ENCODE measurements at regions not wholly inside any gene's neighbourhood (a gene's known extent, or its start where the extent isn't known, plus 50 kb on each side); places are given as distances from the start of the nearest gene placed in this dataset.
"Not testable (repeated sequence)": the region's sequence is repeated elsewhere in the genome, so short reads cannot be mapped to it uniquely, and the experiment has no call there.

DNA sequence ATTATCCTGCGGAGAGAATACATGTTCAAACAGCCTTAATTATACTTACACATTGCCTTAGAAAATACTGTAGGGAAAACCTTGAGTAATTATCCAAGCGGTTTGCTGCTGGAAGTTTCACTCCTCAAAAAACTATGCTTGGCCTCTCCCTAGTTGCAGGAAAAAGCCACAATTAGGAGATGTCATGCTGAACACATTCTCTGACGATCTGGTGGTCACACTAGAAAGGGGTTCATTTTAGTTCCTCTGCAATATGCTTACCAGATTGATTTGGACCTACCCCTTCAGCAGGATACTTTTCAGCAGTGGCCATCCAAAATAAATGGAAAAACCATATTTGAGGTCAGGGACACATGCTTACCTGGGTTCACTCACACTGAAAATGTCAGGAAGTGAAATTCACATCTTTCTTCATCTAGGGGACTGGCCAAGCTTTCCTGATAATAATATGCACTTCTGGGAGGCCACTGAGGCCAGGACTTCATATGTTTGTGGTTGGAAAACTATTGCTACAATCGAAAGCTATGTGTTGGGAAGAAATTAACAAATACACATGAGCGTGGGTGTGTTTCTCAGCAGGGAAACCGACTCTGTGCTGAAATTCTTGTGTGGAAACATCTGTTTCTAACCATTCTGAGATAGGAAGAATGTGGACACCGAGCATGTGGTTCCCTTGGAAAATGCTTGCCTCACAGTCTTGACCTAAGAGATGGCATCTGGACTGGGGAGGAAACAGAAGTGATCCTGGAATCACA, 68.8 kb downstream of the ATXN3L start:
- H3K4me3 Mint-ChIP-seq = no peak overlapping the region
- H3K27me3 Mint-ChIP-seq = peaks cover 64% of the 10 kb centered on the region
- no peak for DNase-seq
- H3K4me1 Mint-ChIP-seq (ENCODE audit: low read depth) = peaks cover 27% of the 10 kb centered on the region
- H3K36me3 Mint-ChIP-seq (ENCODE audit: low read depth) = no peaks in the 10 kb centered on the region
- H3K27ac Mint-ChIP-seq = no peak overlapping the region
- no peaks in the 10 kb centered on the region for H3K9me3 Mint-ChIP-seq

DNA sequence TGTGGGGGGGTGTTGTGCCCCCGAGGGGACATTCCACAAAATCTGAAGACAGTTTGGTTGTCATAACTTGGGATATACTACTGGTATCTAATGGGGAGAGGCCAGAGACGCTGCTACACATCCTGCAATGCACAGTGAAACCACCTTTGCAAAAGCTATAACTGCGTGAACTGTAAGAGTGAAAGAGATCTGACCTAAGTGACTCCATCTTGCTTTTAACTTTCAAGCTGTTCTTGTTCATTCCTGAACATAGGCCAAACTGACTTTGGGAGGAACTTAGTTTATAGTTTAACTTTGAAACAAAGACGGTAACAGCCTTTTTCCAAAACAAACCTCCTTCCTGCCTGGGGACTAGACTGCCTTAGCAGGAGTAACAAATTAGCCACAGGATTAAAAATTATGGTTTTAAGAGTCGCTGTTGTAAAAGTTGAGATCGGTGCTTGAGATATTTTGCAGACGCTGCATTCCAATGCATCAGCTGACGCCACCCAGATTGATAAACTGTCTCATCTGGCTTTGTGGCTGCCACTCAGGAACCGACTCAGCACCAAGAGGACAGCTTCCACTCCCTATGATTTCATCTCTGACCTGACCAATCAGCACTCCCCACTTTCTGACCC, 70.9 kb downstream of the ATXN3L start:
- H3K27ac Mint-ChIP-seq = no peak overlapping the region
- H3K27me3 Mint-ChIP-seq = peaks cover 62% of the 10 kb centered on the region
- H3K36me3 Mint-ChIP-seq (ENCODE audit: low read depth) = no peaks in the 10 kb centered on the region
- no peak for DNase-seq
- no peak overlapping the region for H3K4me3 Mint-ChIP-seq
- H3K9me3 Mint-ChIP-seq = peaks cover 5% of the 10 kb centered on the region
- peaks cover 14% of the 10 kb centered on the region for H3K4me1 Mint-ChIP-seq (ENCODE audit: low read depth)

DNA sequence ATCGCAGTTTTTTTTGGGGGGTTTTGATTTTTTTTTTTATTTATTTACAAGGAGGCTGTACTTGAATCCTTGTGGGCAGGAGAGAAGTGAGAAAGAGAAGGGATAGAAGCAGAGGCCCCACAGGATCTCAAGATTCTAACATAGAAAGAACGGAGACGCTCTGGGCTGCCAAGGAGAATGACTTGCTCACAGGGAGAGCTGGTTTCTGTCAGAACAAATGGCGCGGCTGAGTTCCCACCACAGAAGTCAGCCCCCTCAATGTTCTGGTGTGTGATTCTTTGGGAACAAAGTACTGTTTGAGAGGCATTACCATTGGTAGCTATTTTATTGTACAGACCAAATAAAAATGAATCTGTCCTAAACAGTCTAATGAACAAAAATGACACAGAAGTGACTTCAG, 80.6 kb downstream of the ATXN3L start:
- Mint-ChIP-seq H3K27me3 (peaks cover 74% of the 10 kb centered on the region), H3K27ac (no peak overlapping the region), H3K4me1 (ENCODE audit: low read depth) (no peaks in the 10 kb centered on the region), H3K36me3 (ENCODE audit: low read depth) (no peaks in the 10 kb centered on the region), H3K4me3 (no peak overlapping the region), H3K9me3 (no peaks in the 10 kb centered on the region)
- DNase-seq = no peak

DNA sequence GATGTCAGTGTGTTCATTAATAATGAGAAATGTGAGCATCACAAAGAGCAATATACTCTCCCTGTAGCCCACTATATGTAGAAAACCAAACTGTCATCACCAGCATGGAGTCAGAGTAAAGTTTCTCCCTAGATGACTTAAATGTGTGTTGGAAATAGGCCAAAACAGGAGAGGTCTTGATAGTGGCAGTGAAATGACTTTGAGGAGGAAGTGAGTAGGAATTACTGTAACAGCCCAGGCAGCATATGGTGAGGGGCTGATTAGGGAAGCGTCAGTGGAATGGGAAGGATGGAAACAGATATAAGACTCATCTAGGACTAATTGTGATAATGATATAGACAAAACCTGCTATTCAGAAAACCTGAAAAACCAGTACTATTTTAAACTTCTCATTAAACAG, 83.9 kb downstream of the ATXN3L start:
- Mint-ChIP-seq H3K4me3 (no peak overlapping the region), H3K9me3 (no peaks in the 10 kb centered on the region), H3K36me3 (ENCODE audit: low read depth) (no peaks in the 10 kb centered on the region), H3K27ac (no peak overlapping the region), H3K4me1 (ENCODE audit: low read depth) (no peaks in the 10 kb centered on the region), H3K27me3 (peaks cover 71% of the 10 kb centered on the region)
- no peak for DNase-seq

DNA sequence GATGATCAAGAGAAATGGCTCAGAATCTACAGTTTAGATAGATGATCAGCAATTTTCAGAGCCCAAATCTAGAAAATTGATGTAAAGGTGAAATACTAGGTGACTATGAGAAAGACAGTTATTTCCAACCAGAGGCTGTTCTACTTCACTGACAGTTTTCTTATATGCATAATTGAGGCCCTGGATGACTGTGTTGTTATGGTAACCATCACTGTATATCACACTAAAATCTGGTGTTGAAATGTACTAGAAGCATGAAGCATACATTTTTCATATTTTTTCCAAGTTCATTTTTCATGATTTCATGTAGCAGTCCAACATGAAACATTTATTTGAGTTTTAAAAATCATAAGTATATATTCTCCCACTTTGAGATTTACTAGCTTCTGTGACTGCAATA, 87.4 kb downstream of the ATXN3L start:
- H3K9me3 Mint-ChIP-seq = no peaks in the 10 kb centered on the region
- peaks cover 47% of the 10 kb centered on the region for H3K27me3 Mint-ChIP-seq

DNA sequence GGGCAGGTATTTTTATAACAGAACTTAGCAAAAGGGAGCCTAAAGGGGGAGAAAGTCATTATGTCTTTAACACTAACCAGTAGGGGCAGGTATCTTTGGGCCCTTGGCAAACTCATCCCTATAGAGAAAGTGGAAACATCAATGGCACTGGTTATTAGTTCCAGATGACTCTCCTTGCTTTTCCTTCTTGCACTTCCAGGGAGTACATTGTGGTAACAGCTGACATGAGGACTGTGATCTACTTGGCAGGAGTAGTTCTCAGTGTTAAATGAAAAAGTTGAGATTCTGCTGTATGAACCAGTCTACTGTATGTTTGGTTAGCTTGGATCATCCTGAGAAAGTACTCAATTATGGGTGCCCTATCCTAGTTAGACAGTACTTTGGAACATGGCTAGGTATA, 93.6 kb downstream of the ATXN3L start:
- DNase-seq = no peak
- Mint-ChIP-seq H3K9me3 (no peaks in the 10 kb centered on the region), H3K27ac (no peak overlapping the region), H3K27me3 (peaks cover 58% of the 10 kb centered on the region), H3K4me1 (ENCODE audit: low read depth) (no peaks in the 10 kb centered on the region), H3K4me3 (no peak overlapping the region), H3K36me3 (ENCODE audit: low read depth) (no peaks in the 10 kb centered on the region)

More for the DNA sequence above, 87.4 kb downstream of the ATXN3L start:
- Mint-ChIP-seq H3K36me3 (ENCODE audit: low read depth) (no peaks in the 10 kb centered on the region), H3K4me3 (no peak overlapping the region), H3K4me1 (ENCODE audit: low read depth) (no peaks in the 10 kb centered on the region), H3K27ac (no peak overlapping the region)
- DNase-seq = no peak

DNA sequence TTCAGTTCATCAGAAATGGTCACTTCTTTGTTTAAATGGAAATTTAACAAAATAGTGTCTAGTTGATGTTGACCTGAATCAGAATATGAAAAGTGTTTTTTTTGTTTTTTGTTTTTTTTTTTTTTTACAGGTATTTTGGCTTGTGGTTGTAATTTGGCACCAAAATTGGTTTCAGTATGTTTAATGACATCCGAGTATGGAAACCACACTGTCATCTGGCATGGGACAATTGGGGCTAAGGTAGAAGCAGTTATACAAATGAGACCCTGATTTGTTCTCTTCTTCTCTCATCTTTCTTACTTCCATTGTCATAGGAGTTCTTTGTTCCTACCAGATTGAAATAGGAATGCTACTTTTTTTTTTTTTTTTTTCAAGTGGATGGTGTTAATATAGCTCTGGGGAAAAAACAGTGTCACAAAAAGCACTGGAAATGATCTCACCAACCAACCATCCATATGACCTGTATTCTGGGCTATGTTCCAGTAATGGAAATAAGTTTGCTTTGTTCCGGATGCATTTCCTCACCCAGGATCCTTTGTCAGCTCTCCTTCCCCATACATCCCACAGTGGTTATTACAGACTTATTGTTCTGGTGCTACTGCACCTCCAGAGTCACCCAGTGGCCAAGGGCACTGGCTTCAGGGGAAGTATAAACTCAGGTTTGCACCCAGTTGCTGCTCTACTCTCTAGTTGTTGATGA, 95.8 kb downstream of the ATXN3L start:
- Mint-ChIP-seq H3K9me3 (no peaks in the 10 kb centered on the region), H3K4me3 (no peak overlapping the region), H3K27ac (no peak overlapping the region), H3K27me3 (peaks cover 63% of the 10 kb centered on the region), H3K4me1 (ENCODE audit: low read depth) (peaks cover 3% of the 10 kb centered on the region), H3K36me3 (ENCODE audit: low read depth) (no peaks in the 10 kb centered on the region)
- DNase-seq = no peak

DNA sequence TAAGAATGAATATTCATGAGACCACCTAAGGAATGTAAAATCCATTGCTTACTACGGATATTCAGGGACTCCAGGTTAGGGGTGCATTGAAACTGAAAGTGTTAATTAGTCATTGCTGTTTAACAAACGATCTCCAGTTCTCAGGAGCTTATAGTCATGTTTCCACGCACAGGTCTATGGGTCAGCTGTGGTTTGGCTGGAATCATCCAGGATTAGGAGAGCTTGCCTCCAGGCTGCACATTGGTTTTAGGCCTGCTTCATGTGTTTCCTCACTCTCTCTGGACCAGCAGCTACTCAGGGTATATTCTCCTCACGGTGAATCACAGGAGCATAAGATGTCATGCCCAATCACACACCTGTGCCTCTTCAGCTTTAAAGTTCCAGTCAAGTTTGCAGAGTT, 98.9 kb downstream of the ATXN3L start:
- Mint-ChIP-seq H3K27ac (no peak overlapping the region), H3K27me3 (peaks cover 61% of the 10 kb centered on the region), H3K4me1 (ENCODE audit: low read depth) (peaks cover 3% of the 10 kb centered on the region), H3K36me3 (ENCODE audit: low read depth) (no peaks in the 10 kb centered on the region), H3K9me3 (no peaks in the 10 kb centered on the region), H3K4me3 (no peak overlapping the region)
- DNase-seq = no peak

DNA sequence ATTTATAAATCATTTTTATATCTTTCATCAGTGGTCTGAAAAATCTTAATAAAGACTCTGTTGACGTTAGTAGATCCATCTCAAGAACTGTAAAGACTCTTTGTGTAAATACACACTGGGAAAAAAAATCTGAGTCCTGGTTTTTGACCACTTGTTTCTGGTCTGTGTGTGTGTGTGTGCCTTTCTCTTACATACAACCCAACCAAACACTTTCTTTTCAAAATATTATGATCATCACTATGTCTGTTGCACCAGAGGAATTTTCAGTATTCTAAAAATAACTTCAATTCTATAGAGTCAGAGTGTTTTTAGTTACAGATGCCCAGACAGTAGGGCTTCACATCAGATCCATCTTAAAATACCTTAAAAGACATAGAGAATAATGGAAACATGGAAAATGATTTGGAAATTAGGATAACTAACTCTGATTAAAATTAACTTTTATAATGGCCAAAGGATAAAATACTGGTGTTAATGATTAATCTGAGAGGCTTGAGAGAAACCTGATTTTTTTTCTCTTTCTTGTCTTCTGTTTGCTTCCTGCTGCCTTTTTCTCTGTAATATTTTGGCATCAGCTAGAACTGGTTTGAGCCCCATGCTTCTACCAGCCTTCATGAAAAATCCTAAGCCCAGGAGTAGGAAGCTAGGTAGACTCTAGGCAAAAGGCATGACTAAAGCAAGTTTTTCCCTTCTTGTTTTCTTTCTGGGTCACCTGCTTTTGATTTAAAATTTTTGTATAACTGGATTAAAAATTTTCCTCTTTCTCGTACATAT, 99.7 kb downstream of the ATXN3L start:
- Mint-ChIP-seq H3K9me3 (no peaks in the 10 kb centered on the region), H3K4me3 (no peak overlapping the region), H3K4me1 (ENCODE audit: low read depth) (peaks cover 3% of the 10 kb centered on the region), H3K27me3 (peaks cover 57% of the 10 kb centered on the region), H3K36me3 (ENCODE audit: low read depth) (no peaks in the 10 kb centered on the region), H3K27ac (no peak overlapping the region)
- no peak for DNase-seq

DNA sequence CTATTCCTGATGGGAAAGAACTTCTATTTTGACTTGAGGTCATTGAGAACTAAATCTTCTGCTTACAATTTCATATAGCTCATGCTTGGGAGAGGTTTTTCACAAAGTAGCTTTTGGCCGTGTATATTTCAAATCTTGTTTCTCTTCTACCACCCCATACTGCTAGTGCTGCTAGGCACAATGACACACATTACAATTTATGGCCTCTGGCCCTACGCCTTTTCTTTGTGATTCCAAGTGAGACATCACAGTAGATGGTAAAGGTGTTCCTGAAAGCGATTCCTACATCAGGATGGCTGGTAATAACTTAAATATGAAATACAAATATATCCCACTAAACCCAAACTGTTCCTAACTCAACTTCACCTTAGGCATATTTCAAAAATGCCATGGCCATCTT, 101.1 kb downstream of the ATXN3L start:
- peaks cover 3% of the 10 kb centered on the region for H3K4me1 Mint-ChIP-seq (ENCODE audit: low read depth)
- H3K36me3 Mint-ChIP-seq (ENCODE audit: low read depth) = no peaks in the 10 kb centered on the region
- H3K4me3 Mint-ChIP-seq = no peak overlapping the region
- H3K27me3 Mint-ChIP-seq = peaks cover 45% of the 10 kb centered on the region
- no peak overlapping the region for H3K27ac Mint-ChIP-seq
- H3K9me3 Mint-ChIP-seq = no peaks in the 10 kb centered on the region
- DNase-seq = no peak

DNA sequence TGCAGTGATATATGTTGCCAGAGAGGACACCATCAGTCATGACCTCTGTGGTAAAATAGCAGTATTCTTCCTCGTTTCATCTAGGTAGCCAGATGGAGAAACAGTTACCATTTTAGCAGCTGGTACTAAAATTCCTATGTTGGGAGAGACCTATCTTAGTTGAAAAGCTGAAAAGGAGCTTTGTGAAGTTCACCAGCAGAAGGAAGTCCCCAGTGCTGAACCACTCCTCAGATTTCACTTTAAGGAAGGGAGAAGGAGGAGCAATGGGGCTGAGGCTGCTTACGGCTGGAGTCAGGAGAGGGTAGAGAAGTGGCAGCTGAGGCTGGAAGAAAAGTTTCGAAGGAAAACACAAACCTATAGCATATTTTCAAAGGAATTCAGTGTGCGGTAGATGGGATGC, 103.7 kb downstream of the ATXN3L start:
- no peak for DNase-seq
- Mint-ChIP-seq H3K27me3 (peaks cover 42% of the 10 kb centered on the region), H3K27ac (no peak overlapping the region), H3K9me3 (no peaks in the 10 kb centered on the region), H3K36me3 (ENCODE audit: low read depth) (no peaks in the 10 kb centered on the region), H3K4me3 (no peak overlapping the region), H3K4me1 (ENCODE audit: low read depth) (peaks cover 3% of the 10 kb centered on the region)

DNA sequence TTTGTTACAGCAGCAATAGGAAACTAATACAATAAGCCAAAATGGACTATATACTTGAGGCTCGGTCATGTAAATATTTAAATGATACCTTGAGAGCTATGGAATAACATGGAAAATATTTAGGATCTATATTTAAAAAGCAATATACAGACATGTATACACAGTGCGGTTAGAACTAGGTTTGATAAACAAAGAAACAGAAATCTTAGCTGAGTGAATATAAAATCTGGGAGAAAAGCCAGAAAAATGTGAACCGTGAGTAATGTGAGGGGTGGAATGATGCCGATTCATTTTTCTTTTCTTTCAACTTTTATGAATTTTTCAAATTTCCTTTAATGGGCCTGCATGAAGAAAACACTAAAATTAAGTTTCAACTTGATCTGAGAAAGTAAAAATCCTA, 104.1 kb downstream of the ATXN3L start:
- no peaks in the 10 kb centered on the region for H3K9me3 Mint-ChIP-seq
- H3K27ac Mint-ChIP-seq = no peak overlapping the region
- no peak for DNase-seq
- H3K27me3 Mint-ChIP-seq = peaks cover 42% of the 10 kb centered on the region
- no peaks in the 10 kb centered on the region for H3K36me3 Mint-ChIP-seq (ENCODE audit: low read depth)
- H3K4me3 Mint-ChIP-seq = no peak overlapping the region
- H3K4me1 Mint-ChIP-seq (ENCODE audit: low read depth) = no peaks in the 10 kb centered on the region

DNA sequence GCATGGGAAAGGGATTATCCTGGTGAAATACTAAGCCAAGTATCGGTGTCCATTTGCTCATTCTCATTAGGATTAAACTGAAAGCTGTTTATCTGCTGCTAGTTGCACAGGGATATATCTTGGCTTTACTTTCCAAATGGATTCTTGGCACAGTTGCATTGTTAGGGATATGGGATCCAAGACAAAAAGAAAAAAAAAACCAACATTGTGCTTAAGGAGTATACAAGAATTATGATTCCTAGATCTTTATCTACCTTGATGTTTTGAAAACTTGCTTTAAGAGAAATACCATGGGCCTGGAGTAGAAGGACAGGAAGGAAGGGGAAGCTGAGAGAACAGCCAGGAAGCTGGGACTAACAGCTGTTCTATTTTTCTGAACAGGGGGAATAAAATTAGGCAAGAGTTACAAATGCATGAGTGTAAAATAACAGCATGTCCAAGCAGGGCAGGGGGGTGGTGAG, 107.6 kb downstream of the ATXN3L start:
- Mint-ChIP-seq H3K27ac (no peak overlapping the region), H3K4me3 (no peak overlapping the region), H3K4me1 (ENCODE audit: low read depth) (no peaks in the 10 kb centered on the region), H3K9me3 (peaks cover 3% of the 10 kb centered on the region), H3K27me3 (peaks cover 51% of the 10 kb centered on the region), H3K36me3 (ENCODE audit: low read depth) (no peaks in the 10 kb centered on the region)
- no peak for DNase-seq

DNA sequence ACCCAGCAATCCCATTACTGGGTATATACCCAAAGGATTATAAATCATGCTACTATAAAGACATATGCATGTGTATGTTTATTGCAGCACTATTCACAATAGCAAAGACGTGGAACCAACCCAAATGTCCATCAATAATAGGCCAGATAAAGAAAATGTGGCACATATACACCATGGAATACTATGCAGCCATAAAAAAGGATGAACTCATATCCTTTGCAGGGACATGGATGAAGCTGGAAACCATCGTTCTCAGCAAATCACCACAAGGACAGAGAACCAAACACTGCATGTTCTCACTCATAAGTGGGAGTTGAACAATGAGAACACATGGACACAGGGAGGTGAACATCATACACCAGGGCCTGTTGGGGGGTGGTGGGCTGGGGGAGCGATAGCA, 109.7 kb downstream of the ATXN3L start:
- not testable (repeated sequence) for H3K9me3 Mint-ChIP-seq; DNase-seq; H3K4me3 Mint-ChIP-seq; H3K4me1 Mint-ChIP-seq (ENCODE audit: low read depth); H3K27ac Mint-ChIP-seq; H3K36me3 Mint-ChIP-seq (ENCODE audit: low read depth)
- peaks cover 50% of the 10 kb centered on the region for H3K27me3 Mint-ChIP-seq

All from activated T-cell treated with anti-CD3 and anti-CD28 coated beads, Interleukin-2, amount 50 U/mL, for 24 hours (primary cell).